GM18858 (cell line): ENCODE measurements at regions not wholly inside any gene's neighbourhood (a gene's known extent, or its start where the extent isn't known, plus 50 kb on each side); places are given as distances from the start of the nearest gene placed in this dataset.

Source experiments
- ATAC-seq: cut with Tn5 transposase; IDR thresholded peaks from one replicate; pipeline ENCODE4 v1.9.1; 2021; ENCODE audit not compliant: unreplicated experiment

GRCh38 chr9:99391937-99392594 lies 170.0 kb downstream of the SEC61B start:
- no peak for ATAC-seq

GRCh38 chr9:99392986-99393385 lies 170.9 kb downstream of the SEC61B start:
- no peak for ATAC-seq

- no peak for ATAC-seq
Observed at GRCh38 chr9:99393993-99394392, 171.9 kb downstream of the SEC61B start.

GRCh38 chr9:99398241-99398640 lies 176.2 kb downstream of the SEC61B start:
- no peak for ATAC-seq

- no peak for ATAC-seq
Observed at GRCh38 chr9:99399474-99399873, 177.4 kb downstream of the SEC61B start.

- no peak for ATAC-seq
Observed at GRCh38 chr9:99400184-99400731, 178.2 kb downstream of the SEC61B start.

- no peak for ATAC-seq
Observed at GRCh38 chr9:99401680-99402504, 179.8 kb downstream of the SEC61B start.

GRCh38 chr9:99403371-99403770 lies 181.3 kb downstream of the SEC61B start:
- ATAC-seq = no peak

- ATAC-seq = no peak
Observed at GRCh38 chr9:99405359-99405758, 183.3 kb downstream of the SEC61B start.

- ATAC-seq = no peak
Observed at GRCh38 chr9:99406939-99407338, 184.9 kb downstream of the SEC61B start.

- ATAC-seq = no peak
Observed at GRCh38 chr9:99411068-99411467, 189.0 kb downstream of the SEC61B start.

GRCh38 chr9:99411479-99412115 lies 189.5 kb downstream of the SEC61B start:
- no peak for ATAC-seq

- no peak for ATAC-seq
Observed at GRCh38 chr9:99412606-99413005, 190.5 kb downstream of the SEC61B start.

- no peak for ATAC-seq
Observed at GRCh38 chr9:99414321-99414720, 192.2 kb downstream of the SEC61B start.

- no peak for ATAC-seq
Observed at GRCh38 chr9:99415606-99416005, 193.5 kb downstream of the SEC61B start.

- ATAC-seq = no peak
Observed at GRCh38 chr9:99416007-99416406, 193.9 kb downstream of the SEC61B start.

GRCh38 chr9:99419070-99419469 lies 197.0 kb downstream of the SEC61B start:
- no peak for ATAC-seq

GRCh38 chr9:99421369-99421768 lies 199.3 kb downstream of the SEC61B start:
- no peak for ATAC-seq

- ATAC-seq = no peak
Observed at GRCh38 chr9:99425124-99425523, 203.0 kb downstream of the SEC61B start.

GRCh38 chr9:99425923-99426842 lies 204.1 kb downstream of the SEC61B start:
- ATAC-seq = no peak

GRCh38 chr9:99427260-99427659 lies 205.2 kb downstream of the SEC61B start:
- no peak for ATAC-seq
